ENCODE measurements at regions not wholly inside any gene's neighbourhood (a gene's known extent, or its start where the extent isn't known, plus 50 kb on each side); places are given as distances from the start of the nearest gene placed in this dataset.

DNA sequence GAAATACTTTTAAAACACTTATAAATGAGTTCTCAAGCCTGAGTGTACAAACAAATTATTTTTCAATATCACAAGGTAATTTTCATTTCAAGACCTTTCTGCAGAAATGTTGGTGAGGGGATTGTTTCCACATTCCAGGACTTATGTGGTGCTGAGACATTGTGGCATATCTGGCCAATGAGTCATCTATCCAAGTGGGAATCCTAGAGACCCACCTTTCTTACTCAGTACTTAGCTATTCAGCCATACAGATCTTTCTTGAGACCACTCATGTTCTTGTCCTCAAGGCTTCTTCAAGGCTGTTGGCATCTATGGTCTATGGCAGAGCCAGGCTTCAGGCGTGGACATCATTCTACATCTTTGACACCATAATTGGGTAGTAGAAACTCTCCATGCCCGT, 225.4 kb downstream of the DKK1 start:
- H3K27ac ChIP-seq (ENCODE audit: low read length), result no peak overlapping the region
- no peaks in the 10 kb centered on the region for H3K9me3 ChIP-seq (ENCODE audit: insufficient read depth, low read length, severe bottlenecking)
- H3K36me3 ChIP-seq (ENCODE audit: insufficient read depth, low read length), result no peaks in the 10 kb centered on the region
- no peaks in the 10 kb centered on the region for H4K20me1 ChIP-seq (ENCODE audit: insufficient read depth, low read length)
- TF ChIP-seq, protein P1, sequence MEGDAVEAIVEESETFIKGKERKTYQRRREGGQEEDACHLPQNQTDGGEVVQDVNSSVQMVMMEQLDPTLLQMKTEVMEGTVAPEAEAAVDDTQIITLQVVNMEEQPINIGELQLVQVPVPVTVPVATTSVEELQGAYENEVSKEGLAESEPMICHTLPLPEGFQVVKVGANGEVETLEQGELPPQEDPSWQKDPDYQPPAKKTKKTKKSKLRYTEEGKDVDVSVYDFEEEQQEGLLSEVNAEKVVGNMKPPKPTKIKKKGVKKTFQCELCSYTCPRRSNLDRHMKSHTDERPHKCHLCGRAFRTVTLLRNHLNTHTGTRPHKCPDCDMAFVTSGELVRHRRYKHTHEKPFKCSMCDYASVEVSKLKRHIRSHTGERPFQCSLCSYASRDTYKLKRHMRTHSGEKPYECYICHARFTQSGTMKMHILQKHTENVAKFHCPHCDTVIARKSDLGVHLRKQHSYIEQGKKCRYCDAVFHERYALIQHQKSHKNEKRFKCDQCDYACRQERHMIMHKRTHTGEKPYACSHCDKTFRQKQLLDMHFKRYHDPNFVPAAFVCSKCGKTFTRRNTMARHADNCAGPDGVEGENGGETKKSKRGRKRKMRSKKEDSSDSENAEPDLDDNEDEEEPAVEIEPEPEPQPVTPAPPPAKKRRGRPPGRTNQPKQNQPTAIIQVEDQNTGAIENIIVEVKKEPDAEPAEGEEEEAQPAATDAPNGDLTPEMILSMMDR (IDR thresholded peaks at IDR 0.05; ENCODE audit: borderline replicate concordance, extremely low read depth, low read length, poor library complexity, severe bottlenecking), result no peak
- no peak for TF ChIP-seq EZH2 (IDR thresholded peaks at IDR 0.05; ENCODE audit: borderline replicate concordance, low read depth, low read length, severe bottlenecking)
- no peak overlapping the region for H2AFZ ChIP-seq (ENCODE audit: low read depth, low read length)
- no peak overlapping the region for H3K4me3 ChIP-seq (ENCODE audit: low read depth in 1 of 2, low read length in 2 of 2)
- DNase-seq, result no peak
- H3K9ac ChIP-seq (ENCODE audit: low read depth, low read length), result no peak overlapping the region
- no peaks in the 10 kb centered on the region for H3K4me1 ChIP-seq (ENCODE audit: insufficient read depth, low read length)
- no peak overlapping the region for H3K4me2 ChIP-seq (ENCODE audit: insufficient read depth, low read length)
- H3K27me3 ChIP-seq (ENCODE audit: insufficient read depth, low read length, poor library complexity), result no peaks in the 10 kb centered on the region
- H3K79me2 ChIP-seq (ENCODE audit: insufficient read depth, low read length), result no peaks in the 10 kb centered on the region
- no peak for ATAC-seq (ENCODE audit: insufficient read depth, low read depth)

GRCh38 chr10:52540479-52540984, 226.5 kb downstream of the DKK1 start:
- no peaks in the 10 kb centered on the region for H3K9me3 ChIP-seq (ENCODE audit: insufficient read depth, low read length, severe bottlenecking)
- H3K79me2 ChIP-seq (ENCODE audit: insufficient read depth, low read length), result no peaks in the 10 kb centered on the region
- no peak for TF ChIP-seq EZH2 (IDR thresholded peaks at IDR 0.05; ENCODE audit: borderline replicate concordance, low read depth, low read length, severe bottlenecking)
- TF ChIP-seq, protein P1 (IDR thresholded peaks at IDR 0.05; ENCODE audit: borderline replicate concordance, extremely low read depth, low read length, poor library complexity, severe bottlenecking), result no peak
- H3K27me3 ChIP-seq (ENCODE audit: insufficient read depth, low read length, poor library complexity), result no peaks in the 10 kb centered on the region
- no peak overlapping the region for H3K4me2 ChIP-seq (ENCODE audit: insufficient read depth, low read length)
- DNase-seq (no peak), ATAC-seq (ENCODE audit: insufficient read depth, low read depth) (no peak)
- H3K9ac ChIP-seq (ENCODE audit: low read depth, low read length), result no peak overlapping the region
- no peaks in the 10 kb centered on the region for H4K20me1 ChIP-seq (ENCODE audit: insufficient read depth, low read length)
- no peak overlapping the region for H2AFZ ChIP-seq (ENCODE audit: low read depth, low read length)
- no peak overlapping the region for H3K4me3 ChIP-seq (ENCODE audit: low read depth in 1 of 2, low read length in 2 of 2)
- no peaks in the 10 kb centered on the region for H3K4me1 ChIP-seq (ENCODE audit: insufficient read depth, low read length)
- no peak overlapping the region for H3K27ac ChIP-seq (ENCODE audit: low read length)
- H3K36me3 ChIP-seq (ENCODE audit: insufficient read depth, low read length), result no peaks in the 10 kb centered on the region

DNA sequence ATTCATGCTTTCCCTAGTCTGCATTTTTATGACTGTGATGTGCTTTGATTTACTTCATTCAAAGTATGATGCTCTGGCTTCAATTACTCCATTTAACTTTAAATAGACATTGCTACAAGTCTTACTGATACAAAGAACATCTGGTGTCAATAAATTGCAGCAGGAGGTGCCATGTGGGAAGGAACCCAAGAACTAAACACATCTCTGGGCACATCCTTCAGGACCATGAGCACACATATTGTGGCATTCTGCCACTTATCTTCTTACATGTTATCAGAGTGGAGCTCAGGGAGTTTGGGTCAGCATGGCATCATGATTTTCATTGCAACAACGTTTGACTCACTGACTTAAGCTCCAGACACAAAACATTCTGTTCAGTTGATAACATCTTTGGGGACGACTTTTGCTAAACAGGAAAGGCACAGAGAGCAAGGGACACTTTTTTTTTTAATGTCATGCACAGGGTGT, 227.0 kb downstream of the DKK1 start:
- Histone ChIP-seq H3K4me3 (ENCODE audit: low read depth in 1 of 2, low read length in 2 of 2) (no peak overlapping the region), H3K27ac (ENCODE audit: low read length) (no peak overlapping the region), H3K36me3 (ENCODE audit: insufficient read depth, low read length) (no peaks in the 10 kb centered on the region), H3K9ac (ENCODE audit: low read depth, low read length) (no peak overlapping the region), H3K27me3 (ENCODE audit: insufficient read depth, low read length, poor library complexity) (no peaks in the 10 kb centered on the region), H2AFZ (ENCODE audit: low read depth, low read length) (no peak overlapping the region), H3K4me1 (ENCODE audit: insufficient read depth, low read length) (no peaks in the 10 kb centered on the region), H3K4me2 (ENCODE audit: insufficient read depth, low read length) (no peak overlapping the region), H4K20me1 (ENCODE audit: insufficient read depth, low read length) (no peaks in the 10 kb centered on the region), H3K9me3 (ENCODE audit: insufficient read depth, low read length, severe bottlenecking) (no peaks in the 10 kb centered on the region), H3K79me2 (ENCODE audit: insufficient read depth, low read length) (no peaks in the 10 kb centered on the region)
- DNase-seq (no peak), ATAC-seq (ENCODE audit: insufficient read depth, low read depth) (no peak)
- TF ChIP-seq, protein P1 (IDR thresholded peaks at IDR 0.05; ENCODE audit: borderline replicate concordance, extremely low read depth, low read length, poor library complexity, severe bottlenecking), result no peak
- no peak for TF ChIP-seq EZH2 (IDR thresholded peaks at IDR 0.05; ENCODE audit: borderline replicate concordance, low read depth, low read length, severe bottlenecking)

- Histone ChIP-seq H3K36me3 (ENCODE audit: insufficient read depth, low read length) (no peaks in the 10 kb centered on the region), H4K20me1 (ENCODE audit: insufficient read depth, low read length) (no peaks in the 10 kb centered on the region), H3K27ac (ENCODE audit: low read length) (no peak overlapping the region), H3K27me3 (ENCODE audit: insufficient read depth, low read length, poor library complexity) (no peaks in the 10 kb centered on the region), H3K4me3 (ENCODE audit: low read depth in 1 of 2, low read length in 2 of 2) (no peak overlapping the region), H3K4me2 (ENCODE audit: insufficient read depth, low read length) (no peak overlapping the region), H3K9ac (ENCODE audit: low read depth, low read length) (no peak overlapping the region), H2AFZ (ENCODE audit: low read depth, low read length) (no peak overlapping the region), H3K79me2 (ENCODE audit: insufficient read depth, low read length) (no peaks in the 10 kb centered on the region), H3K4me1 (ENCODE audit: insufficient read depth, low read length) (no peaks in the 10 kb centered on the region), H3K9me3 (ENCODE audit: insufficient read depth, low read length, severe bottlenecking) (no peaks in the 10 kb centered on the region)
- DNase-seq (no peak), ATAC-seq (ENCODE audit: insufficient read depth, low read depth) (no peak)
- TF ChIP-seq EZH2 (IDR thresholded peaks at IDR 0.05; ENCODE audit: borderline replicate concordance, low read depth, low read length, severe bottlenecking), result no peak
- TF ChIP-seq, protein P1 (IDR thresholded peaks at IDR 0.05; ENCODE audit: borderline replicate concordance, extremely low read depth, low read length, poor library complexity, severe bottlenecking), result no peak
Observed at GRCh38 chr10:52542906-52543305, 228.8 kb downstream of the DKK1 start.

Measured in DND-41 (cell line).